Mesenchymal stem cell (in vitro differentiated cells and primary cell): ENCODE measurements at regions not wholly inside any gene's neighbourhood (a gene's known extent, or its start where the extent isn't known, plus 50 kb on each side); places are given as distances from the start of the nearest gene placed in this dataset.
"Not testable (repeated sequence)": the region's sequence is repeated elsewhere in the genome, so short reads cannot be mapped to it uniquely, and the experiment has no call there.

Source experiments
- DNase-seq: peaks from one replicate; pipeline ENCODE4 v3.0.0-alpha.2; 2013
- H2AFZ ChIP-seq: one replicate; pipeline ENCODE4 v1.6.1; 2013; ENCODE audit warnings: low read depth, mild to moderate bottlenecking, control low read depth, inconsistent platforms, low read length, moderate library complexity
- H2AK5ac ChIP-seq: 2 replicates; pipeline ENCODE4 v1.6.1; 2013; ENCODE audit warnings: low read length, moderate library complexity, mild to moderate bottlenecking, inconsistent platforms; ENCODE audit not compliant: severe bottlenecking
- H2BK120ac ChIP-seq: one replicate; pipeline ENCODE4 v1.6.1; 2013; ENCODE audit warnings: low read depth, mild to moderate bottlenecking, inconsistent platforms, low read length, moderate library complexity
- H2BK12ac ChIP-seq, 2 experiments: one replicate each; pipeline ENCODE4 v1.6.1; 2013; ENCODE audit warnings: inconsistent platforms in 2 of 2, low read length in 2 of 2, mild to moderate bottlenecking in 2 of 2, moderate library complexity in 2 of 2, control low read depth in 1 of 2
- H2BK15ac ChIP-seq: one replicate; pipeline ENCODE4 v1.6.1; 2013; ENCODE audit warnings: mild to moderate bottlenecking, low read depth, inconsistent platforms; ENCODE audit not compliant: poor library complexity, severe bottlenecking
- H2BK5ac ChIP-seq: 2 replicates; pipeline ENCODE4 v1.6.1; 2013; ENCODE audit warnings: low read depth, mild to moderate bottlenecking, low read length, control low read depth, inconsistent platforms; ENCODE audit not compliant: poor library complexity, severe bottlenecking
- H3K14ac ChIP-seq, 2 experiments: one replicate each; pipeline ENCODE4 v1.6.1; 2013; ENCODE audit warnings: inconsistent platforms in 2 of 2, low read length in 2 of 2, control low read depth in 1 of 2, mild to moderate bottlenecking in 1 of 2, moderate library complexity in 1 of 2
- H3K18ac ChIP-seq, 2 experiments: one replicate each; pipeline ENCODE4 v1.6.1; 2013; ENCODE audit warnings: inconsistent platforms in 2 of 2, low read length in 2 of 2, control low read depth in 1 of 2, low read depth in 1 of 2, mild to moderate bottlenecking in 1 of 2
- H3K23ac ChIP-seq, 2 experiments: one replicate each; pipeline ENCODE4 v1.6.1; 2013; ENCODE audit warnings: inconsistent platforms in 2 of 2, low read length in 2 of 2, mild to moderate bottlenecking in 2 of 2, moderate library complexity in 2 of 2, control low read depth in 1 of 2
- H3K27ac ChIP-seq: 2 replicates; pipeline ENCODE4 v1.5.1; 2013; ENCODE audit warnings: mild to moderate bottlenecking, moderate library complexity, low read length, control low read depth, inconsistent platforms; ENCODE audit not compliant: poor library complexity, severe bottlenecking
- H3K27me3 ChIP-seq, 2 experiments: 2 replicates each; pipeline versions ENCODE4 v1.6.1 to v1.7.0; 2013; ENCODE audit warnings: low read length in 2 of 2, mild to moderate bottlenecking in 2 of 2, moderate library complexity in 2 of 2, control low read depth in 1 of 2, inconsistent platforms in 1 of 2; ENCODE audit not compliant: control insufficient read depth in 1 of 2, insufficient read depth in 1 of 2
- H3K36me3 ChIP-seq, 2 experiments: 2 replicates each; pipeline versions ENCODE4 v1.6.1 to v1.7.0; 2013; ENCODE audit warnings: low read length in 2 of 2, control low read depth in 1 of 2, inconsistent platforms in 1 of 2, low read depth in 1 of 2, mild to moderate bottlenecking in 1 of 2; ENCODE audit not compliant: insufficient read depth in 2 of 2, control insufficient read depth in 1 of 2
- H3K4ac ChIP-seq, 2 experiments: one replicate each; pipeline ENCODE4 v1.6.1; 2013; ENCODE audit warnings: inconsistent platforms in 2 of 2, low read length in 2 of 2, mild to moderate bottlenecking in 2 of 2, moderate library complexity in 2 of 2, control low read depth in 1 of 2, low read depth in 1 of 2
- H3K4me1 ChIP-seq: 2 replicates; pipeline ENCODE4 v1.6.1; 2013; ENCODE audit warnings: low read depth, low read length, control low read depth; ENCODE audit not compliant: control insufficient read depth, insufficient read depth
- H3K4me2 ChIP-seq: 2 replicates; pipeline ENCODE4 v1.6.1; 2013; ENCODE audit warnings: low read length, mild to moderate bottlenecking, inconsistent platforms; ENCODE audit not compliant: poor library complexity, severe bottlenecking
- H3K4me3 ChIP-seq, 2 experiments: 2 replicates each; pipeline versions ENCODE4 v1.5.1 to v1.7.0; 2013; ENCODE audit warnings: low read length in 2 of 2, mild to moderate bottlenecking in 2 of 2, control low read depth in 1 of 2, low read depth in 1 of 2; ENCODE audit not compliant: insufficient read depth in 1 of 2
- H3K79me1 ChIP-seq: replicated peaks from 2 replicates; pipeline ENCODE4 v1.6.1; 2013; ENCODE audit warnings: mild to moderate bottlenecking, control low read depth, low read length, inconsistent platforms; ENCODE audit not compliant: poor library complexity, severe bottlenecking
- H3K9ac ChIP-seq: 2 replicates; pipeline ENCODE4 v1.7.0; 2013; ENCODE audit warnings: mild to moderate bottlenecking, low read length, moderate library complexity
- H3K9me3 ChIP-seq: 2 replicates; pipeline ENCODE4 v1.7.0; 2013; ENCODE audit warnings: mild to moderate bottlenecking, low read length; ENCODE audit not compliant: control insufficient read depth
- H4K8ac ChIP-seq: one replicate; pipeline ENCODE4 v1.6.1; 2013; ENCODE audit warnings: inconsistent platforms, mild to moderate bottlenecking, low read length, moderate library complexity
- H4K91ac ChIP-seq: one replicate; pipeline ENCODE4 v1.6.1; 2013; ENCODE audit warnings: mild to moderate bottlenecking, low read length, inconsistent platforms
- WGBS: methylation state at CpG from one replicate; pipeline ENCODE4 v1.1.7; 2013; ENCODE audit warnings: mixed read lengths; 5-methylcytosine and 5-hydroxymethylcytosine counted together

GRCh38 chr9:124163760-124164255 is 93.9 kb upstream of the NEK6 start:
- Histone ChIP-seq H3K36me3 (no peaks in the 10 kb centered on the region), H3K14ac (no peak overlapping the region), H3K27me3 (peaks cover 0 to 13% of the 10 kb centered on the region in 2 experiments), H3K4ac (no peak overlapping the region), H4K91ac (no peak overlapping the region), H2BK12ac (no peak overlapping the region), H2BK5ac (no peak overlapping the region), H3K4me1 (no peaks in the 10 kb centered on the region), H3K9me3 (no peaks in the 10 kb centered on the region), H2BK120ac (no peak overlapping the region), H3K27ac (no peak overlapping the region), H4K8ac (no peak overlapping the region), H3K9ac (no peak overlapping the region), H2AFZ (no peak overlapping the region), H3K18ac (no peak overlapping the region), H3K79me1 (no peaks in the 10 kb centered on the region), H2BK15ac (no peak overlapping the region), H3K4me2 (no peak overlapping the region), H3K23ac (no peak overlapping the region), H2AK5ac (no peak overlapping the region), H3K4me3 (no peak overlapping the region)
- WGBS = 100% methylated on average over 1 of the region's 2 CpGs
- DNase-seq = no peak

DNA sequence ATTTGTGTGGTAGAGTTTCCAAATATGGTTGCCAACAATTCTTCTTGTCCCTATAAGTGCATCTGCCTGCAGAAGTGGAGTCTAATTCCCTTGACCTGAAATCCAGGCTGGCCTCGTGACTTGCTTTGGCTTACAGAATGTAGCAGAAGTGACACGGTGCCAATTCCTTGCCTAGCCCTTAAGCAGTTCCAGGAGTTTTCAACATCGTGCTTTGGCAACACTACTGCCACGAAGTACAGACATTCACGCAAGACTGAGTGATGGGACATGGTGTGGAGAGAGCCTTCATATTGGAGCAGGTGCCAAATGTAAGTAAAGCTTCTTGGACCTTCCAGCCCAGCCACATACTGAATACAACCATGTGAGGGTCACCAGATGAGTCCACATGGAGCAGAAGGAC is 92.9 kb upstream of the NEK6 start:
- WGBS = 80% methylated on average over 5 of the region's 5 CpGs
- no peak overlapping the region for H2AFZ ChIP-seq
- no peaks in the 10 kb centered on the region for H3K9me3 ChIP-seq
- no peak overlapping the region for H3K4me2 ChIP-seq
- H3K79me1 ChIP-seq = no peaks in the 10 kb centered on the region
- no peaks in the 10 kb centered on the region for H3K36me3 ChIP-seq
- no peak overlapping the region for H2BK15ac ChIP-seq
- H3K27me3 ChIP-seq = peaks cover 0 to 13% of the 10 kb centered on the region in 2 experiments
- no peak overlapping the region for H3K4me3 ChIP-seq
- H3K14ac ChIP-seq = no peak overlapping the region
- H4K8ac ChIP-seq = no peak overlapping the region
- H2BK12ac ChIP-seq = no peak overlapping the region
- H3K27ac ChIP-seq = no peak overlapping the region
- H3K9ac ChIP-seq = no peak overlapping the region
- DNase-seq = no peak
- H2BK120ac ChIP-seq = no peak overlapping the region
- no peak overlapping the region for H4K91ac ChIP-seq
- no peak overlapping the region for H3K4ac ChIP-seq
- H3K18ac ChIP-seq = no peak overlapping the region
- no peak overlapping the region for H3K23ac ChIP-seq
- H2AK5ac ChIP-seq = no peak overlapping the region
- no peaks in the 10 kb centered on the region for H3K4me1 ChIP-seq
- no peak overlapping the region for H2BK5ac ChIP-seq

DNA sequence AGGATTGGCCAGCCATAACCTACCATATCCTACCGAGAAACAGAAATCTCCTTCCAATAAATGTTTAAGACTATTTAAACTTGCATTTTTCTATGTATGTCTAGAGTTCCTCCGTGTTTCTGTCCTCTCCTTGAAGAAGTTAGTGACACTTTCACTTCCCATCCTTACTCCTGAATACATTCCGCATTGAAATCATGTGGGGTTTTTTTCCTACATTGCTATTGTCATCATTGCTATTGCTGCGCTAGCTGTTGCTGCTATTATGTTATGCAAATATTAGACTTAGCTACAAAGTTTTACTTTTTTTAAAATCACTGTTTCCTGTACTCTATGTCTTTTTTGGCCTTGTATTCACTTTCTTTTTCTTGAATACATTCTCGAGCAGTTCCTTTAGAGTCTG is 83.3 kb upstream of the NEK6 start:
- no peak overlapping the region for H3K23ac ChIP-seq
- H3K79me1 ChIP-seq = no peaks in the 10 kb centered on the region
- no peak overlapping the region for H3K9ac ChIP-seq
- H2AK5ac ChIP-seq = no peak overlapping the region
- no peak for DNase-seq
- H2AFZ ChIP-seq = no peak overlapping the region
- no peak overlapping the region for H4K8ac ChIP-seq
- H3K27me3 ChIP-seq = peaks cover 3 to 17% of the 10 kb centered on the region in 2 experiments
- H3K4me3 ChIP-seq = no peak overlapping the region
- H3K27ac ChIP-seq = no peak overlapping the region
- H2BK12ac ChIP-seq = no peak overlapping the region
- no peak overlapping the region for H3K4ac ChIP-seq
- H3K14ac ChIP-seq = no peak overlapping the region
- no peak overlapping the region for H3K4me2 ChIP-seq
- H3K36me3 ChIP-seq = no peaks in the 10 kb centered on the region
- H2BK15ac ChIP-seq = no peak overlapping the region
- no peaks in the 10 kb centered on the region for H3K9me3 ChIP-seq
- H4K91ac ChIP-seq = no peak overlapping the region
- H2BK5ac ChIP-seq = no peak overlapping the region
- H3K18ac ChIP-seq = no peak overlapping the region
- no peak overlapping the region for H2BK120ac ChIP-seq
- WGBS = 93% methylated on average over 2 of the region's 5 CpGs
- H3K4me1 ChIP-seq = no peaks in the 10 kb centered on the region

DNA sequence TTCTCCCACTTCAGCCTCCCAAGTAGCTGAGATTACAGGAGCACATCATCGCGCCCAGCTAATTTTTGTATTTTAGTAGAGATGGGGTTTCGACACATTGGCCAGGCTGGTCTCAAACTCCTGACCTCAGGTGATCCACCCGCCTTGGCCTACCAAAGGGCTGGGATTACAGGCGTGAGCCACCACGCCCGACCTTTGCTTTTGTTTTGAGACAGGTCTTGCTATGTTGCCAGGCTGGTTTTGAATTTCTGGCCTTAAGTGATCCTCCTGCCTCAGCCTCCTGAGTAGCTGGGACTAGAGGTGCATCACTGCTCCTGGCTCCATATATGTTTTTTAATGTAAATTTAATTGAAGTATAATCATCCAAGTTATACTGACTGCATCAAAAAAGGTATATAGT is 80.2 kb upstream of the NEK6 start:
- not testable (repeated sequence) for H2AFZ ChIP-seq, H3K23ac ChIP-seq, H3K9me3 ChIP-seq, H2AK5ac ChIP-seq, H2BK15ac ChIP-seq, H2BK12ac ChIP-seq, H3K4me3 ChIP-seq, H4K91ac ChIP-seq, H4K8ac ChIP-seq, H3K14ac ChIP-seq, H2BK5ac ChIP-seq, H3K9ac ChIP-seq, H3K4ac ChIP-seq, H3K4me1 ChIP-seq, H3K4me2 ChIP-seq, H2BK120ac ChIP-seq, H3K18ac ChIP-seq, DNase-seq, H3K27ac ChIP-seq, H3K79me1 ChIP-seq, H3K36me3 ChIP-seq
- H3K27me3 ChIP-seq = peaks cover 17 to 40% of the 10 kb centered on the region in 2 experiments
- 93% methylated on average over 7 of the region's 7 CpGs for WGBS
